HG02938 (cell line): ENCODE measurements at regions not wholly inside any gene's neighbourhood (a gene's known extent, or its start where the extent isn't known, plus 50 kb on each side); places are given as distances from the start of the nearest gene placed in this dataset.

Experiments
- ATAC-seq: cut with Tn5 transposase; IDR thresholded peaks from one replicate; pipeline ENCODE4 v1.9.1; 2021; ENCODE audit warnings: mild to moderate bottlenecking, moderate library complexity; ENCODE audit not compliant: unreplicated experiment

- no peak for ATAC-seq
Observed at GRCh38 chr20:58112017-58112781, 116.3 kb downstream of the ANKRD60 start.

- no peak for ATAC-seq
Observed at GRCh38 chr20:58111310-58112016, 117.0 kb downstream of the ANKRD60 start.

GRCh38 chr20:58109918-58110635 is 118.4 kb downstream of the ANKRD60 start:
- ATAC-seq = no peak

GRCh38 chr20:58109126-58109880 is 119.2 kb downstream of the ANKRD60 start:
- no peak for ATAC-seq

GRCh38 chr20:58107533-58107932 is 120.9 kb downstream of the ANKRD60 start:
- ATAC-seq = no peak

- ATAC-seq = no peak
Observed at GRCh38 chr20:58106143-58106750, 122.2 kb downstream of the ANKRD60 start.

- ATAC-seq = no peak
Observed at GRCh38 chr20:58103961-58104360, 124.5 kb downstream of the ANKRD60 start.

- no peak for ATAC-seq
Observed at GRCh38 chr20:58103517-58103904, 124.9 kb downstream of the ANKRD60 start.

GRCh38 chr20:58102744-58103516 is 125.5 kb downstream of the ANKRD60 start:
- ATAC-seq = no peak

GRCh38 chr20:58102261-58102660 is 126.2 kb downstream of the ANKRD60 start:
- no peak for ATAC-seq

GRCh38 chr20:58100731-58101356 is 127.6 kb downstream of the ANKRD60 start:
- ATAC-seq = no peak

- ATAC-seq = no peak
Observed at GRCh38 chr20:58099956-58100730, 128.3 kb downstream of the ANKRD60 start.

GRCh38 chr20:58099291-58099935 is 129.0 kb downstream of the ANKRD60 start:
- no peak for ATAC-seq

- ATAC-seq = no peak
Observed at GRCh38 chr20:58098571-58098970, 129.9 kb downstream of the ANKRD60 start.

GRCh38 chr20:58097943-58098342 is 130.5 kb downstream of the ANKRD60 start:
- no peak for ATAC-seq

GRCh38 chr20:58097429-58097828 is 131.0 kb downstream of the ANKRD60 start:
- no peak for ATAC-seq

- ATAC-seq = no peak
Observed at GRCh38 chr20:58096880-58097423, 131.5 kb downstream of the ANKRD60 start.

GRCh38 chr20:58094698-58095097 is 133.8 kb downstream of the ANKRD60 start:
- ATAC-seq = no peak
